Cardiac muscle cell (in vitro differentiated cells and primary cell): ENCODE measurements at regions not wholly inside any gene's neighbourhood (a gene's known extent, or its start where the extent isn't known, plus 50 kb on each side); places are given as distances from the start of the nearest gene placed in this dataset.

Experiments used
- DNase-seq, 2 donors: peaks; one replicate each; pipeline versions ENCODE4 v3.0.0 to v3.0.0-alpha.2; 2010 to 2017; ENCODE audit warnings: low read depth in 1 of 2, low spot score in 1 of 2
- H3K27ac ChIP-seq: fragments of 200-600 bp; sonication (generic); 2 replicates; pipeline ENCODE4 v1.5.1; 2016
- H3K27me3 ChIP-seq: fragments of 200-600 bp; sonication (generic); 2 replicates; pipeline ENCODE4 v1.6.0; 2016; ENCODE audit warnings: control low read depth
- H3K36me3 ChIP-seq: fragments of 200-600 bp; sonication (generic); 2 replicates; pipeline ENCODE4 v1.5.1; 2016; ENCODE audit warnings: control low read depth
- H3K4me1 ChIP-seq: fragments of 200-600 bp; sonication (generic); 2 replicates; pipeline ENCODE4 v1.8.1; 2017; ENCODE audit warnings: low read depth, mild to moderate bottlenecking, mixed run types
- H3K4me3 ChIP-seq: fragments of 200-600 bp; sonication (generic); 2 replicates; pipeline ENCODE4 v1.5.1; 2016; ENCODE audit warnings: mild to moderate bottlenecking
- H3K9me3 ChIP-seq: fragments of 200-600 bp; sonication (generic); 2 replicates; pipeline ENCODE4 v1.5.1; 2017; ENCODE audit warnings: low read depth, mild to moderate bottlenecking, control low read depth
- CTCF ChIP-seq: IDR thresholded peaks from 2 replicates; pipeline ENCODE4 v1.5.1; 2012; ENCODE audit warnings: low read depth, mild to moderate bottlenecking, low read length

GRCh38 chr1:219751870-219752507 lies 139.1 kb upstream of the ZC3H11B start:
- H3K4me3 ChIP-seq = no peak overlapping the region
- no peak for DNase-seq
- no peak for TF ChIP-seq CTCF
- H3K27me3 ChIP-seq = no peaks in the 10 kb centered on the region
- H3K27ac ChIP-seq = peak overlapping the region; percentile 48
- H3K9me3 ChIP-seq = no peaks in the 10 kb centered on the region
- H3K4me1 ChIP-seq = peaks cover 61% of the 10 kb centered on the region
- H3K36me3 ChIP-seq = no peaks in the 10 kb centered on the region

- Histone ChIP-seq H3K27me3 (no peaks in the 10 kb centered on the region), H3K9me3 (no peaks in the 10 kb centered on the region), H3K36me3 (no peaks in the 10 kb centered on the region), H3K27ac (peak overlapping the region; percentile 80), H3K4me1 (peaks cover 58% of the 10 kb centered on the region), H3K4me3 (no peak overlapping the region)
- no peak for DNase-seq
- no peak for TF ChIP-seq CTCF
Measured at GRCh38 chr1:219749370-219749769, 136.5 kb upstream of the ZC3H11B start.

- Histone ChIP-seq H3K36me3 (no peaks in the 10 kb centered on the region), H3K27me3 (no peaks in the 10 kb centered on the region), H3K9me3 (no peaks in the 10 kb centered on the region), H3K4me1 (peaks cover 39% of the 10 kb centered on the region), H3K27ac (no peak overlapping the region), H3K4me3 (no peak overlapping the region)
- DNase-seq = no peak
- TF ChIP-seq CTCF = no peak
Measured at GRCh38 chr1:219746141-219746540, 133.2 kb upstream of the ZC3H11B start.

- H3K27ac ChIP-seq = no peak overlapping the region
- H3K9me3 ChIP-seq = no peaks in the 10 kb centered on the region
- H3K4me3 ChIP-seq = no peak overlapping the region
- DNase-seq = peak in 1 of 2 donors; percentile 28
- H3K27me3 ChIP-seq = no peaks in the 10 kb centered on the region
- no peak for TF ChIP-seq CTCF
- no peaks in the 10 kb centered on the region for H3K36me3 ChIP-seq
- peaks cover 42% of the 10 kb centered on the region for H3K4me1 ChIP-seq
Measured at GRCh38 chr1:219744652-219745469, 132.0 kb upstream of the ZC3H11B start.

GRCh38 chr1:219741011-219741970 lies 128.4 kb upstream of the ZC3H11B start:
- no peak for TF ChIP-seq CTCF
- Histone ChIP-seq H3K4me3 (no peak overlapping the region), H3K9me3 (no peaks in the 10 kb centered on the region), H3K27ac (peak overlapping the region; percentile 61), H3K4me1 (peaks cover 21% of the 10 kb centered on the region), H3K36me3 (no peaks in the 10 kb centered on the region), H3K27me3 (no peaks in the 10 kb centered on the region)
- DNase-seq = peak in 1 of 2 donors; percentile 15
